Hypothalamus (tissue), 51 donors: ENCODE measurements at regions not wholly inside any gene's neighbourhood (a gene's known extent, or its start where the extent isn't known, plus 50 kb on each side); places are given as distances from the start of the nearest gene placed in this dataset.
"Not testable (repeated sequence)": the region's sequence is repeated elsewhere in the genome, so short reads cannot be mapped to it uniquely, and the experiment has no call there.

Experiments
- DNase-seq, 51 donors: peaks; one replicate each; lab custom pipeline; 2025; lab: John Stamatoyannopoulos, UW

DNA sequence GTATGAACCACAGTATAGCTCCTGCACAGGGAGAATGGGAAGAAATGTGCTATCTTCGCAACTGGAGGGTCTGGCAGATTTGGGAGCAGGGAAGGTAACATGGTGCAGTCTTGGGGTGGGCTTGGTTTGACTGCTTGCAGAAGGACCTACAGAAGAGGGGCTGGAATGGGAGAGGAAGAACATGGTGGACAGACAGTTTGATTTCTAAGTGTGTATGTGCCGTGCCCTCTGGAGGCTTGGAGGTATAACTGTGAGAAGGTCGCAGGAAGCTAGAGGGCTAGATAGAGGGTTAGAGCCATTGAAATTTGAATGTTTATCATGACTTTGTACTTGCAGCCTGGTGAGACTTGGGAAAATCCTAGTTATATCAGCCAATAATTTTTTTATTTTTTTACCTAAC lies 169.2 kb downstream of the SQOR start:
- DNase-seq: no peak

- no peak for DNase-seq
These were observed 175.4 kb downstream of the SQOR start for GRCh38 chr15:45810201-45810600.

- DNase-seq: no peak
These were observed 177.4 kb downstream of the SQOR start for GRCh38 chr15:45812200-45812599.

GRCh38 chr15:45817578-45817977 lies 182.7 kb downstream of the SQOR start:
- not testable (repeated sequence) for DNase-seq

GRCh38 chr15:45821390-45821789 lies 186.6 kb downstream of the SQOR start:
- no peak for DNase-seq

DNA sequence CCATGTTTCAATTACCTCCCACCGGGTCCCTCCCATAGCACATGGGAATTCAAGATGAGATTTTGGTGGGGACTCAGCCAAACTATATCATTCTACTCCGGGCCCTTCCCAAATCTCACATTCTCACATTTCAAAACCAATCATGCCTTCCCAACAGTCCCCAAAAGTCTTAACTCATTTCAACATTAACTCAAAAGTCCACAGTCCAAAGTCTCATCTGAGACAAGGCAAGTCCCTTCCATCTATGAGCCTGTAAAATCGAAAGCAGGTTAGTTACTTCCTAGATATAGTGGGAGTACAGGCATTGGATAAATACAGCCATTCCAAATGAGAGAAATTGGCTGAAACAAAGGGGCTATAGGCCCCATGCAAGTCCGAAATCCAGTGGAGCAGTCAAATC lies 188.1 kb downstream of the SQOR start:
- not testable (repeated sequence) for DNase-seq

- DNase-seq: no peak
These were observed 192.4 kb downstream of the SQOR start for GRCh38 chr15:45827275-45827674.

- DNase-seq: no peak
These were observed 192.9 kb downstream of the SQOR start for GRCh38 chr15:45827766-45828165.

GRCh38 chr15:45829336-45830153 lies 194.7 kb downstream of the SQOR start:
- no peak for DNase-seq

DNA sequence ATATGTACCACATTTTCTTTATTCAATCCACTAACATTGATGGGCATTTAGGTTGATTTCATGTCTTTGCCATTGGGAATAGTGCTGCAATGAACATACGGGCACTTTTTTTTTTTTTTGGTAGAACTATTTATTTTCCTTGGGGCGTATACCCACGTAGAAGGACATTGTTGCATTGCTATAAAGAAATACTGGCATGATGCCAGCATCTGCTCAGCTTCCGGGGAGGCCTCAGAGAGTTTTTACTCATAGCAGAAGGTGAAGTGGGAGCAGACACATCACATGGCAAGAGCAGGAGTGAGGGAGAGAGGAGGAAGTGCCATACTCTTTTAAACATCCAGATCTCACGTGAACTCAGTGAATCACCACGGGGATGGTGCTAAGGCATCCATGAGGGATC lies 197.0 kb downstream of the SQOR start:
- no peak for DNase-seq

DNA sequence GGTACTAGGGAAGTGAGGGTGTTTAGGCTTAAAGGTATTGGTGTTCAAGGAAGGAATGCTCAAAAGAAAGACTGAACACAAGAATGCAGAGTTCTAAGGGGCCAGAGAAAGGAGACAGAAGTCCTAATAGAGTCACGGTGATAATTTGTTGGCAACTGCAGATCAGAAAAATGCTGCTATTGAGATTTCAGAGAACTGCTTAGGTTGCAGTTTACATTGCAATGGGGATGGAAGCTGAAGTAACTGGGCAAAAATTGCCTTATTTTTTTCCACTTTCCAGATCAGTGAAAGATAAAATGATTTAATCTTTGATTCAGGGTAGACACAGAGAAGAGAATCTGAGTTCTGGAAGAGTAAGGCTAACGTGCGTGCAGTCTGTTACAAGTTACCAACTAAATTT lies 199.8 kb downstream of the SQOR start:
- no peak for DNase-seq

- no peak for DNase-seq
These were observed 207.3 kb downstream of the SQOR start for GRCh38 chr15:45842151-45842550.

- no peak for DNase-seq
These were observed 212.8 kb downstream of the SQOR start for GRCh38 chr15:45847645-45848044.

DNA sequence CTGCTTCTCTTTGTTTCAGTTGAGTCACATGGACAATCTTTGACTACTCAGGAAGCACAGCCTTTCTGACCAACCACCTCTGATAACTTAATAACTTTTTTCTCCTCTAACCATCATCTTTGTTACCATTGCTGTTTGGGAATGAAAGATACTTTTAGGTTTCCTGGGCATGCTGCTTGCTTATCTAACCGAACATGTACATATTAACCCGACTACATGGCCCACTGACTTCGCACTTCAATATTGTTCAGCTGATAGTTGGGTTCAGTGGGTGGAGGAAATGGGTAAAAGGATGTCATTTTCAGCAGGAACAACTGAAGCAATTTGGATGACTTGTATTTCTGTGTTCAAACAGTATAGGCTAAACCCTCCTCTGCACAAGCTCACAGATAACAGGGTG lies 214.3 kb downstream of the SQOR start:
- DNase-seq: no peak

GRCh38 chr15:45854455-45855202 lies 219.8 kb downstream of the SQOR start:
- no peak for DNase-seq

- DNase-seq: no peak
These were observed 220.5 kb downstream of the SQOR start for GRCh38 chr15:45855210-45855906.

DNA sequence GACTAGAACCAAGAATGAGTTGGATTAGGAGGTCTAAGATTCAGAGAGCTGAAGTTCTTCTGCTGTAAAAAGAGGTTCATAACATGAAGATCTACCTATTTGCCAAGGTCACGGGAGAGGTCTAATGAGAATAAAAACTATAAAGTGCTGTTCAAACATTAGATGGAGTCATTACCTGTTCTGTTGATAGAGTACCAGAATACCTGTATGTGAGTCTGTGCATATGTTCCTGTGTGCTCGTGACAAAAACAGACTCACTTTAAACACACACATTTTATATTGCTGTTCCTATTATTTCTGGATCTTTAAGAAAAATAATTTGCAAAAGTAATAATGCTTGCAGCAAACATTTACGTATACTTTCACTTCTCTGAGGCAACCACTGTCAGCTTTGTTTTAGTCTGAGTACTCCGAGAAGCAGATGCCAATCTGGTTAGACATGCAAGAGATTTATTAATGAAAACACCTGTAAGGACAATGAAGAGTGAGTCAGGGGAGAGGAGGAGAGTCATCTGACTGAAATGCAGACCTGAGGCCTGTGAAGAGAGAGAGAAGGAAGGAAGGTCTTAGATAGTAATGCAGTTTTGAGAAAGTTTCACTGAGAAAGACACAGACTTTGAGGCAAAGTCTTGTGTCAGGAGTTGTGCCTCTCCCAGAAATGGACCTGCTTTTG lies 221.2 kb downstream of the SQOR start:
- no peak for DNase-seq

GRCh38 chr15:45857291-45857690 lies 222.5 kb downstream of the SQOR start:
- no peak for DNase-seq

DNA sequence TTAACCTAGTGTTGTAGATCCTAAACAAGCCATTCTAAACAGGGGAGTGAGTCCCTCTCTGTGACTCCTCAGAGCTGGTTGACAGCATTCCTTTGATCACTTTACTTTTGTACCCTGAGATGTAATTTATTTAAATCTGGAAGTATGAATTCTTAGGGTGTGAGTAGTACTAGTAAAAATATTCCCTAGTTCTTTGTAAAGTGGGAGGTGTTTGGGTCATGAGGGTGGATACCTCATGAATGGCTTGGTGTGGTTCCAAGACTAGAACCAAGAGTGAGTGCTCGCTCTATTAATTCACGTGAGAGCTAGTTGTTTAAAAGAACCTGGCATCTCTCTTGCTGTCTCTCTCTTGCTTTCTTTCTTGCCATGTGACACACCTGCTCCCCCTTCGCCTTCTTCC lies 223.7 kb downstream of the SQOR start:
- DNase-seq: no peak

- DNase-seq: no peak
These were observed 227.2 kb downstream of the SQOR start for GRCh38 chr15:45862034-45862433.
